ENCODE measurements at regions not wholly inside any gene's neighbourhood (a gene's known extent, or its start where the extent isn't known, plus 50 kb on each side); places are given as distances from the start of the nearest gene placed in this dataset.
"Not testable (repeated sequence)": the region's sequence is repeated elsewhere in the genome, so short reads cannot be mapped to it uniquely, and the experiment has no call there.

DNA sequence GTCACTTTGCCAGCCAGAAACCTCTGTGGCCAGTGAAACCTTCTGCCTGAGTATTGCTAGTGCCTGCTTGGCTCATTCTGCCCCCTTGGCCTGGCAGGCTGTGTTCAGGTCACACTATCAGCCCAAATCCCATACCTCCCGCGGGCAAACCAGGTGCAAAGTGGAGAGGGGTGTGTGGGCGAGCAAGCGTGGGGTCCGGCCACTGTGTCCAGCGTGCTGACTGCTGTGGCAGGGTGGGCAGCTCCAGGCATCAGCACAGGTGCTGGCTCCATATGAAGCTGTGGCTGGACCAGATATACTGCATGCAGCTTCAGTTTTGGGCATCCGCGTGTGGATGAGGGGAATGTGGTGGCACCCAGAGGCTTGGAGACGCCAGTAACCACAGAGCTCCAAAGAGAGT, 576.5 kb upstream of the EDIL3 start:
- DNase-seq, result no peak

- DNase-seq, result no peak
Observed at GRCh38 chr5:84961903-84962302, 577.2 kb upstream of the EDIL3 start.

GRCh38 chr5:84983093-84983492, 598.4 kb upstream of the EDIL3 start:
- no peak for DNase-seq

DNA sequence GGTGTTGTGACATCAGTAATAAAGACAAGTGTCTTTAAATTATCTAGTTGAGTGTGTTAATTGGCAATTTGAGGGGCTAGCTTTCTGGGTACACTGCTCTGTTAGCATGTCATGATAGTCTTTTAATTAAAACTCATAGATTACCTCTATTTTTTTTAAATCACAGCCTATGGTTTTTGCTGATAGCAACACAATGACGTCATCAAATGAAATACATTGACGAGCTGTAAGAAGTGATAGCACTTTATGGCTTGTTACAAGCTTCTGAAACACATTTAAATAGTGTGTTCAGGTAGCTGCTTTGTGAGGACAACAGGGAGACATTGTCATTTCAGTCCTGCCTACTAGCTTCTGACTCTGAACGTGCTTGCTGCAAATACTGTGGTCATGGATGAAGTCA, 600.5 kb upstream of the EDIL3 start:
- no peak for DNase-seq

- no peak for DNase-seq
Observed at GRCh38 chr5:84986688-84987087, 602.0 kb upstream of the EDIL3 start.

DNA sequence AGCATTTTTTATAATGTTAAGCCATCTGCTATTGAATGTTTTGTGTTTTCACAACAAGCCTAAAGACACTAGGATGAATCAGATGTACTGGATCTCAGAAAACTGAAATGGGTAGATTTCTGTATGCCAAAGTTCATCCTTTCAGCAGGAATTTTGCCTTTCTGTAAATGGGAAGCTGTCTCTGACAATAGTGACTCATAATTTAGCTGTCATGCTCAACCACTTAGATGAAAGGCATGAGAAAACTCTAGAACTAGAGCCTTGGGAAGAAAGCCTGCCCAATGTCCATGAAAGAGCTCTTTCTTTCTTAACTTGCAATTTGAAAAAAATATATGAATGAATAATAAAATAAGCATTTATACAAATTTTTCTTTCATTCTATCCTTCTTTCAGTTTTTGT, 616.0 kb upstream of the EDIL3 start:
- no peak for DNase-seq

- DNase-seq, result not testable (repeated sequence)
Observed at GRCh38 chr5:85002026-85002425, 617.3 kb upstream of the EDIL3 start.

DNA sequence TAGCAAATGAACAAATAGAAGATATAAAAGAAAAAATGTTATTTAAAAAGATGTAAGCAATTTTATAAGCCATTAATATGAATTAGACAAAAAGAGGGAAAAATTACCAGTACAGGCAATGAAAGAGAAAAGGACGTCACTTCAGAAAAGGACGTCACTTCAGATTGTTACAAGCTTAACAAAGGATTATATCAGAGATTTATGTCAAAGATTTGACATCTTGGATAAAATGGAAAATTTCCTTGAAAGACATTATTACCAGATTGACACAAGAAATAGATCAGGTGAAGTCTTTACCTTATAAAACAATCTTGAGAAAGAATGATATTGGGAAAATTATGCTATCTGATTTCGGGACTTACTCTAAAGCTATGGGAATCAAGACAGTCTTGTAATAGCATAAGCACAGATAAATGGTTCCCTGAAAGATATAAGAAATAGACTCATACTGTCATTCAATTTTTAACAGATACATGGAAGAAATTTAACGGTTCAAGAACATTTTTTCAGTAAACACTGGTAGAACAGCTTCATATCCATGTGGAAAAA, 625.4 kb upstream of the EDIL3 start:
- no peak for DNase-seq

GRCh38 chr5:85017261-85017660, 632.6 kb upstream of the EDIL3 start:
- DNase-seq, result no peak

GRCh38 chr5:85030316-85031084, 645.8 kb upstream of the EDIL3 start:
- DNase-seq, result no peak

DNA sequence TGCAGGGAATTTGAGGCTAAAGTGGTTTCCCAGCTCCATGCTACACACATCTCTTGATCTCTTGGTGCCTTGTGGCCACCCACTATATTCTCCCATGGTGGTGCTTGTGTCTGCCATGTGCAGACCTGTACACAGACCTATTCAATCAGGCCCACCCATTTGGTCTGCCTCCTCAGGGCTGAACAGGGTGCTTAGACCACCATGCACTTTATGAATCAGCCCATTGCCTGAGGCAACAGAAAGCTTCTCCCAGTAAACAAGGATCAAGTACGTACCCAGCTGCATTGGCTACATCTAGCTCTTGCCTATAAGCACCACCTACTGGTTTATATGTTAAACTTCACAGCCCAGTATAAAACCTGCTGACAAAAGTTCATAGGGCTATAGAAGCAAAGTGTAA, 664.3 kb upstream of the EDIL3 start:
- DNase-seq, result peak; percentile 60

DNA sequence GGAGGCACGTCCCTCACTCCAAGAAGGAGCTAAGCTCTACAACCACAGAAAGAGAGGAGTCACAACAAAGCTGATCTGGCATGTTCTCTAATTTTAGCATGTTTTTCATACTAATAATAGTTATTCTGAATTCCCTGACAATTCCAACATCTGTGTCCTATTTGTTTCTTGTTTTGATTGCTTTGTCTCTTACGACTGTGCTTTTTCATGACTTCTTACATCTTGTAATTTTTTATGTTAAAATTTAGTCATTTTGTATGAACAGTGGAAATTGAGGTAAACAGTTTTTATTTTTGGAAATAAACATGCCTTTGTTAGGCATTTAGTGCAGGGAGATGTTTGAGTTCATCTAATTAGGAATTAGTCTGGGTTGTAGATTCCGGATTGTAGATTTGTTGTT, 668.1 kb upstream of the EDIL3 start:
- no peak for DNase-seq

DNA sequence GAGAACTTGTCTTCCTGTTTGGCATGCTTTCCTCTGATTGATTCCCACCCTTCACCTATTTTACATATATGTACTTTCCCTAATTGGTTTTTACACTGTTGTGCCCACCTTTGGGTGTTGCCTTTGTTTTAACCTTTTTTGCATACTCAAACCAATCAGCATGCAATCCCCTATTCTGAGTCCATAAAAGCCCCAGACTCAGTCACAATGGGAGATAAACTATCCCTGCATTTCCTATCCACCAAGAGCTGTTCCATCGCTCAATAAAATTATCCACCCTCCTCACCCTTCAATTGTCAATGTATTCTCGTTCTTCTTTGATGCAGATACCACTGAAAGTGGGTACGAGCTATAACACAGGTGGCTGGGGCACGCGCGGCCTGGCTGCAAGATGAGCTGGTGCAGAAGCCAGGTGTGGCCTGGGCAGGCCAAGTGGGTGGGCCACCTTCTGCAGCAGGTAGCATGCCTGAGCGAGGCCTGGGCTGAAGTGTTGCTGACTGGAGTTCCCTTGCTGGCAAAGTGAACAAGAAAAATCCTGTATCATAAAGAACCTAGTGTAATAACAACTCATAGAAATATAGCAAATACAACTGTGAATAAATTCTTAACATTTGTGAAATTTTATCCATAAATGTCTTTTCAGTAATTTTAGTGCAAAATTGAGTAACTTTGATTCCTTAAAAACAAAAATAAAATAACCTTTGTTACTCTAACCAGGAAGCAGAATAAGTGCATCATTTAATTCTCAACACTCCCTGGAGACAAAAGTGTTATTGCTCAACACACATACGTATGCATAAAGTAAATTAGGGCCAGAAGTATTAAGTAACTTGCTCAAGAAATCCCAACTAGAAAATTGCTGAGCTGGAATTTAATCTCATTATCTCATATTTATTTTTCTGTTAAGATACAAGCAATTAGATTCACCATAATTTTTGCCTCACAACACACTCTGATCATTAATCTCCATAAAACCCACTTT, 685.3 kb upstream of the EDIL3 start:
- DNase-seq, result no peak

- no peak for DNase-seq
Observed at GRCh38 chr5:85077581-85077980, 692.9 kb upstream of the EDIL3 start.

- DNase-seq, result no peak
Observed at GRCh38 chr5:85096421-85096820, 711.7 kb upstream of the EDIL3 start.

DNA sequence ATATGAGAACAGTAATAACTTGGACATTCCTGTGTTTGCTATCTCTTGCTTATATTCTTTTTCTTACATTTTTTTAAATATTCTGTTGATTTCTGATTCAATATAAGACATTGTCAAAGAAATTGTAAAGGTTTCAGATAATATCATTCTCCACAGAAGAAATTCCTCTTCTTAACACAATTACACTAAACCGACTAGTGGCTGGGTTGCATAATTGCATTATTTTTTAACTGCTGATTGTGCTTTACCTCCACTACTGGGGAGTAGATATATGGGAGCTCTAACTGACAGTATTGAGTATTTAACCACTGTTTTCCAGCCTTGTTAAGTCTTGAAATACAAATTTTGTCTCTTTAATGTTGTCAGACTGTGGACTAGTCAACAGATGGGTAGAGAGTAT, 723.8 kb upstream of the EDIL3 start:
- no peak for DNase-seq

DNA sequence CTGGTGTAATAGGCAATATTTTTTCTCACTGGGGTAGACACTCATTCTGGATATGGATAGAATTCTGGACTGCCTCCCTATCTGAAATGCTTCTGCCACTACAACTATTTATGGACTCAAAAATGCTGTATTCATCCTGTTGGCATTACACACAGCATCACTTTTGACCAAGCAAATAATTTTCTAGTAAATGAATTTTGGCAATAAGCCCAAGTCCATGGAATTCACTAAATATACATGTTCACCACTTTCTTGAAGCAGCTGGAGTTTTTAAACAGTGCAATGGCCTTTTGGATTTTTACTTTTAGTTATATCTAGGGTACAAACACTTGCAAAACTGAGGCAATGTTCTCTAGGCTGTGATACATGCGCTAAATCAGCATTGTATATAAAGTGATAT, 724.9 kb upstream of the EDIL3 start:
- DNase-seq, result no peak

GRCh38 chr5:85132269-85132668, 747.6 kb upstream of the EDIL3 start:
- no peak for DNase-seq

DNA sequence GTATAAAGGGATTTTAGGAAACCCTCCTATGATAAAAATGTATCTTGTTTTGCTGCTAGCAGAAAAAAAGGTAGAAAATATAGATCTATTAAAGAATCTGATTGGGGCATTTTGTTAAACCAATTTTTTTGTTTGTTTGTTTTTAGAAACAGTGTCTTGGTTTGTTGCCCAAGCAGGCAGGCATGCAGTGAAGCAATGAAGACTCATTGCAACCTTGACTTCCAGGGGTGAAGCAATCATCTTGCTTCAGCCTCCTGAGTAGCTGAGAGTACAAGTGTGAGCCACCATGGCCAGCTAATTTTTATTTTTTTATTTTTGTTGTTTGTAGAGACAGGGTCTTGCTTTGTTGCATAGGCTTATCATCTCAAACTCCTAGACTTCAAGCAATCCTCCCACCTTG, 755.8 kb upstream of the EDIL3 start:
- DNase-seq, result no peak

DNA sequence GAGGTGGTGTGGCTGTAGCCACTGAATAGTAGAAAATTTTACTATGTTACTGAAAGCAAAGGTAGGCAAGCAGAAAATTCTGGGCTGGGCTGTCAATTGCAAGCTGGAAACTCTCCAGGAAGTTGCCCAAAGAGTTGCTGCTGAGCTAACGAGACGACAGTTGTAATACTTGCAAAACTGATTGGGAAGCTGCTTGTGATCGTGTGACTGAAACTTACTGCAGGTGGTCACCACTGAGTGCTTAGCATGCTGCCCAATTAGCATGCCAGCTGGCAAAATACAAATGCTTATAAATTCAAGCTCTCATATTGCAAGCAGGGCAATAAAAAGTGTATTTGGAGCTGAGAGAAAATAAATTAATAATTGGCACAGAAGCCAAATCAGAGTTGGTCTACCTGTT, 758.5 kb upstream of the EDIL3 start:
- no peak for DNase-seq

GRCh38 chr5:85148701-85149100, 764.0 kb upstream of the EDIL3 start:
- no peak for DNase-seq

- DNase-seq, result no peak
Observed at GRCh38 chr5:85159395-85159794, 774.7 kb upstream of the EDIL3 start.

GRCh38 chr5:85168474-85168873, 783.8 kb upstream of the EDIL3 start:
- no peak for DNase-seq

GRCh38 chr5:85170183-85170582, 785.5 kb upstream of the EDIL3 start:
- no peak for DNase-seq

Data from NCI-H748 treated with DMSO at 0.1 percent for 48 hours (cell line).